GM10266 (cell line): ENCODE measurements at regions not wholly inside any gene's neighbourhood (a gene's known extent, or its start where the extent isn't known, plus 50 kb on each side); places are given as distances from the start of the nearest gene placed in this dataset.

Experiments
- DNase-seq: peaks from one replicate; pipeline ENCODE4 v3.0.0; 2012; ENCODE audit errors: extremely low spot score
- CTCF ChIP-seq: IDR thresholded peaks from 2 replicates; pipeline ENCODE4 v1.5.1; 2012; ENCODE audit warnings: mild to moderate bottlenecking, low read depth; ENCODE audit not compliant: control insufficient read depth, insufficient read depth; ENCODE audit errors: missing control alignments

- TF ChIP-seq CTCF, result no peak
- no peak for DNase-seq
Observed at GRCh38 chr4:125838202-125838601, 523.4 kb downstream of the FAT4 start.

- no peak for TF ChIP-seq CTCF
- no peak for DNase-seq
Observed at GRCh38 chr4:125838924-125839323, 524.2 kb downstream of the FAT4 start.

- TF ChIP-seq CTCF, result no peak
- DNase-seq, result no peak
Observed at GRCh38 chr4:125843947-125844346, 529.2 kb downstream of the FAT4 start.

GRCh38 chr4:125847518-125847917 lies 532.8 kb downstream of the FAT4 start:
- no peak for DNase-seq
- no peak for TF ChIP-seq CTCF

GRCh38 chr4:125849869-125850268 lies 535.1 kb downstream of the FAT4 start:
- no peak for TF ChIP-seq CTCF

GRCh38 chr4:125891597-125892258 lies 577.0 kb downstream of the FAT4 start:
- no peak for TF ChIP-seq CTCF
- no peak for DNase-seq

More at GRCh38 chr4:125849869-125850268, 535.1 kb downstream of the FAT4 start:
- DNase-seq, result no peak

GRCh38 chr4:125904802-125905201 lies 590.0 kb downstream of the FAT4 start:
- TF ChIP-seq CTCF, result no peak
- DNase-seq, result no peak
